Endothelial cell of umbilical vein (primary cell): ENCODE measurements at regions not wholly inside any gene's neighbourhood (a gene's known extent, or its start where the extent isn't known, plus 50 kb on each side); places are given as distances from the start of the nearest gene placed in this dataset.

ENCODE experiments used
- BruUV-seq: library from RNA; stranded (reverse); fragments of 400-500 nt; replicated peaks from 2 replicates; lab custom pipeline; 2021; lab: Mats Ljungman, UMichigan
- CTCF ChIA-PET: fragments of 300-600, 350-600 bp; sonication (Branson Sonifier 250); formaldehyde crosslinking; loops from one replicate; lab custom pipeline; 2021; ENCODE audit warnings: antibody characterized with exemption, inconsistent platforms; lab: Charles Lee
- POLR2A ChIA-PET: fragments of 300-600, 350-600 bp; sonication (Branson Sonifier 250); formaldehyde crosslinking; loops from one replicate; lab custom pipeline; 2021; ENCODE audit warnings: antibody characterized with exemption, inconsistent platforms; lab: Charles Lee
- DNase-seq: peaks from one replicate; pipeline ENCODE4 v3.0.0-alpha.2; 2011; ENCODE audit warnings: low read depth, low spot score
- FAIRE-seq: peaks from 2 replicates; lab custom pipeline; 2011; peaks lifted over from hg19 to GRCh38; lab: Jason Lieb, UNC
- H2AFZ ChIP-seq: 2 replicates; pipeline ENCODE4 v1.6.0; 2012; ENCODE audit warnings: low read depth, low read length, control low read depth, inconsistent platforms
- H3K27ac ChIP-seq: 2 replicates; pipeline ENCODE4 v1.5.1; 2011; ENCODE audit warnings: low read depth, mild to moderate bottlenecking, control low read depth, low read length, moderate library complexity; ENCODE audit not compliant: insufficient read depth
- H3K27me3 ChIP-seq, 2 experiments: 2 replicates each; pipeline versions ENCODE4 v1.6.0 to v1.6.1; 2011; ENCODE audit warnings: low read length in 2 of 2, mixed read lengths in 1 of 2; ENCODE audit not compliant: control insufficient read depth in 2 of 2, insufficient read depth in 2 of 2
- H3K36me3 ChIP-seq, 2 experiments: 2 replicates in 1 of 2; 3 replicates in 1 of 2; pipeline ENCODE4 v1.5.1; 2011; ENCODE audit warnings: low read length in 2 of 2, mild to moderate bottlenecking in 1 of 2, moderate library complexity in 1 of 2; ENCODE audit not compliant: control insufficient read depth in 2 of 2, insufficient read depth in 2 of 2; ENCODE audit errors: extremely low read depth in 1 of 2
- H3K4me1 ChIP-seq: 3 replicates; pipeline ENCODE4 v1.5.1; 2011; ENCODE audit warnings: mild to moderate bottlenecking, low read length; ENCODE audit not compliant: control insufficient read depth, insufficient read depth; ENCODE audit errors: extremely low read depth
- H3K4me2 ChIP-seq: 2 replicates; pipeline ENCODE4 v1.6.1; 2011; ENCODE audit warnings: low read length, control low read depth, mixed read lengths; ENCODE audit not compliant: insufficient read depth
- H3K4me3 ChIP-seq, 3 experiments: fragments of 200-600 bp in 1 of 3; sonication (generic), shearing (Covaris generic) in 1 of 3; replicated peaks in 1 of 3; 2 replicates each; pipeline ENCODE4 v1.5.1; 2011 to 2016; ENCODE audit warnings: control low read depth in 3 of 3, low read length in 3 of 3, mild to moderate bottlenecking in 2 of 3, inconsistent platforms in 1 of 3, low read depth in 1 of 3, moderate library complexity in 1 of 3; ENCODE audit not compliant: insufficient read depth in 1 of 3
- H3K79me2 ChIP-seq: 2 replicates; pipeline ENCODE4 v1.6.0; 2012; ENCODE audit warnings: low read length, inconsistent platforms; ENCODE audit not compliant: control insufficient read depth, insufficient read depth
- H3K9ac ChIP-seq: replicated peaks from 2 replicates; pipeline ENCODE3; 2011; ENCODE audit warnings: low read length, control low read depth; ENCODE audit not compliant: insufficient read depth; ENCODE audit errors: extremely low read depth
- H3K9me1 ChIP-seq: replicated peaks from 3 replicates; pipeline ENCODE4 v1.6.0; 2011; ENCODE audit warnings: mild to moderate bottlenecking, low read length; ENCODE audit not compliant: control insufficient read depth, insufficient read depth; ENCODE audit errors: extremely low read depth
- H3K9me3 ChIP-seq: replicated peaks from 2 replicates; pipeline ENCODE4 v1.5.1; 2012; ENCODE audit warnings: low read length, inconsistent platforms; ENCODE audit not compliant: control insufficient read depth, insufficient read depth
- H4K20me1 ChIP-seq: replicated peaks from 2 replicates; pipeline ENCODE3; 2011; ENCODE audit warnings: mild to moderate bottlenecking, low read length; ENCODE audit not compliant: control insufficient read depth, insufficient read depth; ENCODE audit errors: extremely low read depth
- CTCF ChIP-seq, 2 donors: IDR thresholded peaks; 1 replicate in 1 of 2; 2 replicates in 1 of 2; pipeline ENCODE4 v1.5.1; 2011; ENCODE audit warnings: low read length in 2 of 2, mild to moderate bottlenecking in 2 of 2, moderate library complexity in 2 of 2, control low read depth in 1 of 2, inconsistent platforms in 1 of 2, low read depth in 1 of 2; ENCODE audit not compliant: insufficient read depth in 1 of 2; ENCODE audit errors: extremely low read depth in 1 of 2
- EZH2 ChIP-seq: IDR thresholded peaks from 2 replicates; pipeline ENCODE4 v1.6.1; 2012; ENCODE audit warnings: borderline replicate concordance, low read depth, mild to moderate bottlenecking, moderate library complexity, low read length, inconsistent platforms; ENCODE audit not compliant: severe bottlenecking
- FOS ChIP-seq: IDR thresholded peaks from 2 replicates; pipeline ENCODE4 v1.6.1; 2011; ENCODE audit warnings: mild to moderate bottlenecking, low read length, moderate library complexity, borderline replicate concordance; ENCODE audit not compliant: insufficient read depth
- GATA2 ChIP-seq: IDR thresholded peaks from 2 replicates; pipeline ENCODE4 v1.7.0; 2011; ENCODE audit warnings: low read depth, mild to moderate bottlenecking, moderate library complexity, mixed read lengths, low read length; ENCODE audit not compliant: insufficient read length, insufficient read depth
- JUN ChIP-seq: IDR thresholded peaks from 2 replicates; pipeline ENCODE4 v1.6.1; 2011; ENCODE audit warnings: borderline replicate concordance, low read depth; ENCODE audit not compliant: insufficient read length, insufficient read depth
- MYC ChIP-seq: IDR thresholded peaks from one replicate; pipeline ENCODE4 v1.6.1; 2011; ENCODE audit warnings: mild to moderate bottlenecking, low read depth, low read length
- POLR2A ChIP-seq: IDR thresholded peaks from 2 replicates; pipeline ENCODE4 v1.6.1; 2012; ENCODE audit warnings: low read depth, mild to moderate bottlenecking, control low read depth, low read length
- POLR2AphosphoS5 ChIP-seq: IDR thresholded peaks from 2 replicates; pipeline ENCODE4 v1.6.1; 2012; ENCODE audit warnings: low read depth, mild to moderate bottlenecking, control low read depth, low read length, moderate library complexity; ENCODE audit not compliant: insufficient read depth
- dilution Hi-C: fragments of 300-500 bp; cut with MboI; formaldehyde crosslinking; loops from one replicate; pipeline ENCODE4 v1.15.0; 2019; ENCODE audit warnings: low sequenced_read_pairs; ENCODE audit not compliant: extremely low pct_ligation_motif_present
- intact Hi-C: fragments of 100-400 bp; cut with micrococcal nuclease; formaldehyde crosslinking; loops from one replicate; pipeline ENCODE4 v1.10.0; 2022
- TF ChIP-seq, protein P1 (sequence below): IDR thresholded peaks from 2 replicates; pipeline ENCODE4 v1.6.1; 2011; ENCODE audit not compliant: insufficient read depth, insufficient read length

GRCh38 chr12:28828318-28828717, 320.8 kb upstream of the FAR2 start:
- POLR2A ChIA-PET, result no interaction called here
- intact Hi-C loops, result no loop called here
- dilution Hi-C loops, result no loop called here
- TF ChIP-seq FOS, result no peak
- no peak for TF ChIP-seq JUN
- Histone ChIP-seq H3K9me1 (no peaks in the 10 kb centered on the region), H3K4me1 (no peaks in the 10 kb centered on the region), H3K27me3 (no peaks in the 10 kb centered on the region), H3K36me3 (no peaks in the 10 kb centered on the region), H3K9me3 (no peaks in the 10 kb centered on the region), H2AFZ (no peak overlapping the region), H3K27ac (no peak overlapping the region), H3K79me2 (no peaks in the 10 kb centered on the region), H3K9ac (no peak overlapping the region), H4K20me1 (no peaks in the 10 kb centered on the region), H3K4me3 (no peak overlapping the region), H3K4me2 (no peak overlapping the region)
- FAIRE-seq, result no peak
- no TSS peak for BruUV-seq
- CTCF ChIA-PET, result interaction anchor here (1.3 kb wide), 1 partner anchor 24 kb away, joined by 4 read pairs; no protein-coding TSS in a partner anchor
- DNase-seq, result no peak

DNA sequence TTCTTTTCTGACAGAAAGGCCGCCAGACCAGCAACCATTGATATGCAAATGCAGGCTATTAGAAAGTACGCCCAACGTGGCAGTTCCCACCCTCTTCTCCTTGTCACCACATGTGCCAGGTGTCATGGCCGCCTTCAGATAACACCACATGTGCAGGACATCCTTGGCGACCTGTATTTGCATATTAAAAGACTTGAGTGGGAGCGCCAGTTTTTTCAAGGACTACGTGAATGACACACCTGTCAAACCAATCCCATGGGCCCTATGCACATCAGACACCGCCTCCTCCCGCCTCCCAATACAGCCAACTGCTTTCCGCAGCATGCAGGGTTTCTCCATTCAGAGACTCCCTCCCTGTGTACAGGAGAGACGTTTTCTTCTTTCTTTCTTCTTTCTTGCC, 318.6 kb upstream of the FAR2 start:
- FAIRE-seq (no peak), DNase-seq (no peak)
- Histone ChIP-seq H4K20me1 (no peaks in the 10 kb centered on the region), H3K36me3 (no peaks in the 10 kb centered on the region), H3K79me2 (no peaks in the 10 kb centered on the region), H3K4me1 (no peaks in the 10 kb centered on the region), H3K9me3 (no peaks in the 10 kb centered on the region), H3K9ac (no peak overlapping the region), H3K4me2 (no peak overlapping the region), H3K27ac (no peak overlapping the region), H3K4me3 (no peak overlapping the region), H2AFZ (no peak overlapping the region), H3K27me3 (no peaks in the 10 kb centered on the region), H3K9me1 (no peaks in the 10 kb centered on the region)
- intact Hi-C loops (no loop called here), dilution Hi-C loops (no loop called here)
- no TSS peak for BruUV-seq
- no peak for TF ChIP-seq MYC
- no peak for TF ChIP-seq GATA2
- TF ChIP-seq, protein P1, sequence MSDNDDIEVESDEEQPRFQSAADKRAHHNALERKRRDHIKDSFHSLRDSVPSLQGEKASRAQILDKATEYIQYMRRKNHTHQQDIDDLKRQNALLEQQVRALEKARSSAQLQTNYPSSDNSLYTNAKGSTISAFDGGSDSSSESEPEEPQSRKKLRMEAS, result no peak
- no peak for TF ChIP-seq POLR2A
- no peak for TF ChIP-seq FOS
- TF ChIP-seq POLR2AphosphoS5, result no peak
- no peak for TF ChIP-seq CTCF (IDR thresholded peaks at IDR 0.05; ENCODE audit: extremely low read depth in 1 of 2, insufficient read depth in 1 of 2, low read depth in 1 of 2, low read length in 2 of 2)
- no peak for TF ChIP-seq JUN
- no peak for TF ChIP-seq EZH2
- ChIA-PET POLR2A (interaction anchor here (0.6 kb wide), 1 partner anchor 183 kb away, joined by 4 read pairs; no protein-coding TSS in a partner anchor), CTCF (interaction anchor here (1.0 kb wide), 1 partner anchor 8 kb away, joined by 3 read pairs; no protein-coding TSS in a partner anchor)
